ENCODE measurements at regions not wholly inside any gene's neighbourhood (a gene's known extent, or its start where the extent isn't known, plus 50 kb on each side); places are given as distances from the start of the nearest gene placed in this dataset.
"Not testable (repeated sequence)": the region's sequence is repeated elsewhere in the genome, so short reads cannot be mapped to it uniquely, and the experiment has no call there.

- no peak for DNase-seq
These were observed 55.9 kb downstream of the ZBTB18 start for GRCh38 chr1:244106837-244107493.

- DNase-seq = no peak
These were observed 59.9 kb downstream of the ZBTB18 start for GRCh38 chr1:244111027-244111426.

- DNase-seq = no peak
These were observed 61.0 kb downstream of the ZBTB18 start for GRCh38 chr1:244112041-244112440.

- no peak for DNase-seq
These were observed 61.6 kb downstream of the ZBTB18 start for GRCh38 chr1:244112636-244113035.

GRCh38 chr1:244113532-244114320 is 62.6 kb downstream of the ZBTB18 start:
- no peak for DNase-seq

- no peak for DNase-seq
These were observed 63.8 kb downstream of the ZBTB18 start for GRCh38 chr1:244114892-244115291.

- no peak for DNase-seq
These were observed 65.9 kb downstream of the ZBTB18 start for GRCh38 chr1:244116946-244117345.

- DNase-seq = peak; percentile 88
These were observed 67.2 kb downstream of the ZBTB18 start for GRCh38 chr1:244118109-244118761.

- DNase-seq = no peak
These were observed 77.7 kb downstream of the ZBTB18 start for GRCh38 chr1:244128591-244129383.

GRCh38 chr1:244137276-244137675 is 86.2 kb downstream of the ZBTB18 start:
- no peak for DNase-seq

- DNase-seq = no peak
These were observed 86.6 kb downstream of the ZBTB18 start for GRCh38 chr1:244137725-244138124.

- DNase-seq = no peak
These were observed 87.3 kb downstream of the ZBTB18 start for GRCh38 chr1:244138399-244138798.

- DNase-seq = peak; percentile 46
These were observed 88.6 kb downstream of the ZBTB18 start for GRCh38 chr1:244139655-244140054.

GRCh38 chr1:244140420-244140819 is 89.3 kb downstream of the ZBTB18 start:
- no peak for DNase-seq

- DNase-seq = no peak
These were observed 93.0 kb downstream of the ZBTB18 start for GRCh38 chr1:244144053-244144452.

- DNase-seq = no peak
These were observed 99.0 kb downstream of the ZBTB18 start for GRCh38 chr1:244150071-244150470.

- no peak for DNase-seq
These were observed 99.6 kb downstream of the ZBTB18 start for GRCh38 chr1:244150665-244151064.

- DNase-seq = no peak
These were observed 100.5 kb downstream of the ZBTB18 start for GRCh38 chr1:244151537-244151936.

- no peak for DNase-seq
These were observed 103.4 kb downstream of the ZBTB18 start for GRCh38 chr1:244154508-244154871.

- no peak for DNase-seq
These were observed 103.9 kb downstream of the ZBTB18 start for GRCh38 chr1:244154872-244155531.

- DNase-seq = no peak
These were observed 104.6 kb downstream of the ZBTB18 start for GRCh38 chr1:244155661-244156060.

GRCh38 chr1:244156617-244157016 is 105.5 kb downstream of the ZBTB18 start:
- DNase-seq = not testable (repeated sequence)

Data from NCI-H2171 treated with DMSO at 0.1 percent for 48 hours (cell line).